K562 (cell line): ENCODE measurements at regions not wholly inside any gene's neighbourhood (a gene's known extent, or its start where the extent isn't known, plus 50 kb on each side); places are given as distances from the start of the nearest gene placed in this dataset.

Experiments used
- CBX2 ChIP-seq: fragments of 200-600 bp; sonication (generic); IDR thresholded peaks from one replicate; pipeline ENCODE4 v1.6.1; 2012; ENCODE audit warnings: mild to moderate bottlenecking, low read length, inconsistent platforms; ENCODE audit not compliant: insufficient read depth, poor library complexity, severe bottlenecking
- CC2D1A ChIP-seq: fragments of 450-650 bp; IDR thresholded peaks from 2 replicates; pipeline ENCODE4 v1.6.1; 2017; ENCODE audit warnings: mild to moderate bottlenecking
- CTCF ChIP-seq, 3 experiments: IDR thresholded peaks in 2 of 3; conservative IDR thresholded peaks in 1 of 3; 2 replicates each; pipeline ENCODE4 v1.5.1; 2011 to 2012; ENCODE audit warnings: low read length in 3 of 3, mild to moderate bottlenecking in 3 of 3, control low read depth in 2 of 3, improper control_type of control experiment in 1 of 3, inconsistent platforms in 1 of 3, low read depth in 1 of 3, mixed read lengths in 1 of 3, moderate library complexity in 1 of 3; ENCODE audit not compliant: insufficient read depth in 2 of 3
- ERF ChIP-seq: fragments of 450-650 bp; formaldehyde crosslinking; IDR thresholded peaks from 2 replicates; pipeline ENCODE4 v1.4.0; 2020; ENCODE audit warnings: mild to moderate bottlenecking, mixed read lengths
- FOXA1 ChIP-seq: fragments of 450-650 bp; IDR thresholded peaks from 2 replicates; pipeline ENCODE4 v1.6.1; 2016; ENCODE audit warnings: mild to moderate bottlenecking, borderline replicate concordance
- HDAC8 ChIP-seq: fragments of 450-650 bp; IDR thresholded peaks from 2 replicates; pipeline ENCODE4 v1.6.1; 2016; ENCODE audit warnings: mild to moderate bottlenecking, missing genetic modification characterization, moderate library complexity, missing compliant biosample characterization
- ILK ChIP-seq: fragments of 450-650 bp; IDR thresholded peaks from 2 replicates; pipeline ENCODE4 v1.6.1; 2016; ENCODE audit warnings: missing genetic modification characterization, low read depth, mild to moderate bottlenecking, missing compliant biosample characterization, moderate library complexity, borderline replicate concordance
- PKNOX1 ChIP-seq: fragments of 450-650 bp; IDR thresholded peaks from 2 replicates; pipeline ENCODE4 v1.6.1; 2016
- POLR2A ChIP-seq: fragments of 450-650 bp; conservative IDR thresholded peaks from 2 replicates; pipeline ENCODE4 v1.6.1; 2016
- RAD21 ChIP-seq, 2 experiments: fragments of 250-450 bp in 1 of 2; fragments of 450-650 bp in 1 of 2; sonication (Bioruptor Pico) in 1 of 2; formaldehyde crosslinking in 1 of 2; IDR thresholded peaks in 1 of 2; conservative IDR thresholded peaks in 1 of 2; 2 replicates each; pipeline versions ENCODE4 v1.4.0 to v1.8.0; 2020 to 2022; ENCODE audit warnings: mild to moderate bottlenecking in 2 of 2, moderate library complexity in 1 of 2
- REST ChIP-seq, 2 experiments: fragments of 450-650 bp; formaldehyde crosslinking in 1 of 2; IDR thresholded peaks; 2 replicates each; pipeline versions ENCODE4 v1.4.0 to v1.6.1; 2014 to 2020; ENCODE audit warnings: mild to moderate bottlenecking in 2 of 2, borderline replicate concordance in 1 of 2, low read depth in 1 of 2
- ZKSCAN3 ChIP-seq: fragments of 250-450 bp; sonication (Bioruptor Pico); IDR thresholded peaks from 2 replicates; pipeline ENCODE4 v1.4.0; 2020

GRCh38 chr9:129362287-129363000 is 184.4 kb upstream of the IER5L start (continued):
- TF ChIP-seq REST (IDR thresholded peaks at IDR 0.05; ENCODE audit: borderline replicate concordance) (peak; percentile 46; the same call in 1 of the 2 replicates), REST (CRISPR knock-in tag; IDR thresholded peaks at IDR 0.05; ENCODE audit: low read depth) (no peak), FOXA1 (no peak), ILK (tag) (no peak), HDAC8 (no peak), ERF (CRISPR knock-in tag) (no peak), PKNOX1 (peak; percentile 35; the same call in 1 of the 2 replicates), CTCF (IDR thresholded peaks at IDR 0.05 in 2 of 3, conservative IDR thresholded peaks at IDR 0.05 in 1 of 3; ENCODE audit: insufficient read depth in 2 of 3, low read depth in 1 of 3, low read length in 3 of 3) (0 out of 6 replicates have a peak, but pooled peaks have one; percentile 4 to 27 (median 14)), ZKSCAN3 (no peak), CC2D1A (no peak), CBX2 (no peak), POLR2A (no peak), RAD21 (CRISPR knock-in tag; conservative IDR thresholded peaks at IDR 0.05 in 1 of 2, IDR thresholded peaks at IDR 0.05 in 1 of 2) (peak in 1 of 2 experiments; percentile 37; a peak in 2 of 4 replicates)
